ENCODE measurements at regions not wholly inside any gene's neighbourhood (a gene's known extent, or its start where the extent isn't known, plus 50 kb on each side); places are given as distances from the start of the nearest gene placed in this dataset.
A peak's percentile ranks its signal among the peaks of the same experiment; 100 is the strongest.

DNA sequence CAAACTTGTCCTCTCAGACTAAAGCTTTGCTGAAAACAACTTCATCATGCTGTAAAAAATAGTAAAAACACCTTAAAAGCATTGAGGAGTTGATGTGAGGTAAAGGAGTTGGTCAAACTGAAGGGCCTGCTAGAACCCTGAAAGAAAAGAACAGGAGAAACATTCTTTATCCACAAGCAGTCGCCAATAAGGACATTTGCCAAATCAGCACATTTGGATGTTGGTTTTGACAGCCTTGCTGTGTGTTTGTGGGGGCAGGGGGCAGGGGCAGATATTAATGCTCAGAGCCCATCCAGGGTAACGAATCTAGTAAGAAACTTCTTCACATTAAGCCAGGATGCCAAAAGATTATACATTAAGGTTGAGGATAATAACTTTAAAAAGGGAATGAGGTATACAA is 399.9 kb upstream of the ZFHX3 start:
- Mint-ChIP-seq H3K36me3 (ENCODE audit: low read depth) (peaks cover 15% of the 10 kb centered on the region; the same call in 2 of the 3 replicates), H3K9me3 (peaks cover 21% of the 10 kb centered on the region; the same call in 2 of the 3 replicates), H3K27me3 (ENCODE audit: insufficient read depth, low read depth, poor library complexity) (peaks cover 2% of the 10 kb centered on the region), H3K4me3 (no peak overlapping the region), H3K27ac (no peak overlapping the region), H3K4me1 (no peaks in the 10 kb centered on the region)
- Histone ChIP-seq H3K4me3 (no peak overlapping the region), H3K4me2 (no peak overlapping the region), H3F3A (replicated peaks; ENCODE audit: low read depth) (no peaks in the 10 kb centered on the region), H3K9me2 (ENCODE audit: insufficient read depth) (no peaks in the 10 kb centered on the region), H3K27me3 (ENCODE audit: insufficient read depth) (no peaks in the 10 kb centered on the region), H3K4me1 (ENCODE audit: insufficient read depth) (no peaks in the 10 kb centered on the region), H2AFZ (0 out of 2 replicates have a peak overlapping the region, but pooled peaks have one; percentile 64), H3K27ac (ENCODE audit: low read depth) (no peak overlapping the region), H3K79me2 (replicated peaks; ENCODE audit: insufficient read depth) (no peaks in the 10 kb centered on the region), H4K20me1 (replicated peaks; ENCODE audit: insufficient read depth) (no peaks in the 10 kb centered on the region), H3K36me3 (ENCODE audit: insufficient read depth) (peaks cover 7% of the 10 kb centered on the region; the same call in 1 of the 2 replicates)
- DNase-seq (ENCODE audit: low spot score), result no peak
- TF ChIP-seq JUNB (IDR thresholded peaks at IDR 0.05; ENCODE audit: unreplicated experiment), result no peak
- TF ChIP-seq, protein P1, sequence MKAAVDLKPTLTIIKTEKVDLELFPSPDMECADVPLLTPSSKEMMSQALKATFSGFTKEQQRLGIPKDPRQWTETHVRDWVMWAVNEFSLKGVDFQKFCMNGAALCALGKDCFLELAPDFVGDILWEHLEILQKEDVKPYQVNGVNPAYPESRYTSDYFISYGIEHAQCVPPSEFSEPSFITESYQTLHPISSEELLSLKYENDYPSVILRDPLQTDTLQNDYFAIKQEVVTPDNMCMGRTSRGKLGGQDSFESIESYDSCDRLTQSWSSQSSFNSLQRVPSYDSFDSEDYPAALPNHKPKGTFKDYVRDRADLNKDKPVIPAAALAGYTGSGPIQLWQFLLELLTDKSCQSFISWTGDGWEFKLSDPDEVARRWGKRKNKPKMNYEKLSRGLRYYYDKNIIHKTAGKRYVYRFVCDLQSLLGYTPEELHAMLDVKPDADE (IDR thresholded peaks at IDR 0.05), result no peak
- TF ChIP-seq CREB1 (CRISPR knock-in tag; IDR thresholded peaks at IDR 0.05; ENCODE audit: low read depth), result no peak
- TF ChIP-seq, protein P2, sequence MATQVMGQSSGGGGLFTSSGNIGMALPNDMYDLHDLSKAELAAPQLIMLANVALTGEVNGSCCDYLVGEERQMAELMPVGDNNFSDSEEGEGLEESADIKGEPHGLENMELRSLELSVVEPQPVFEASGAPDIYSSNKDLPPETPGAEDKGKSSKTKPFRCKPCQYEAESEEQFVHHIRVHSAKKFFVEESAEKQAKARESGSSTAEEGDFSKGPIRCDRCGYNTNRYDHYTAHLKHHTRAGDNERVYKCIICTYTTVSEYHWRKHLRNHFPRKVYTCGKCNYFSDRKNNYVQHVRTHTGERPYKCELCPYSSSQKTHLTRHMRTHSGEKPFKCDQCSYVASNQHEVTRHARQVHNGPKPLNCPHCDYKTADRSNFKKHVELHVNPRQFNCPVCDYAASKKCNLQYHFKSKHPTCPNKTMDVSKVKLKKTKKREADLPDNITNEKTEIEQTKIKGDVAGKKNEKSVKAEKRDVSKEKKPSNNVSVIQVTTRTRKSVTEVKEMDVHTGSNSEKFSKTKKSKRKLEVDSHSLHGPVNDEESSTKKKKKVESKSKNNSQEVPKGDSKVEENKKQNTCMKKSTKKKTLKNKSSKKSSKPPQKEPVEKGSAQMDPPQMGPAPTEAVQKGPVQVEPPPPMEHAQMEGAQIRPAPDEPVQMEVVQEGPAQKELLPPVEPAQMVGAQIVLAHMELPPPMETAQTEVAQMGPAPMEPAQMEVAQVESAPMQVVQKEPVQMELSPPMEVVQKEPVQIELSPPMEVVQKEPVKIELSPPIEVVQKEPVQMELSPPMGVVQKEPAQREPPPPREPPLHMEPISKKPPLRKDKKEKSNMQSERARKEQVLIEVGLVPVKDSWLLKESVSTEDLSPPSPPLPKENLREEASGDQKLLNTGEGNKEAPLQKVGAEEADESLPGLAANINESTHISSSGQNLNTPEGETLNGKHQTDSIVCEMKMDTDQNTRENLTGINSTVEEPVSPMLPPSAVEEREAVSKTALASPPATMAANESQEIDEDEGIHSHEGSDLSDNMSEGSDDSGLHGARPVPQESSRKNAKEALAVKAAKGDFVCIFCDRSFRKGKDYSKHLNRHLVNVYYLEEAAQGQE (IDR thresholded peaks at IDR 0.05; ENCODE audit: unreplicated experiment), result no peak
- TF ChIP-seq ZNF331 (CRISPR knock-in tag; IDR thresholded peaks at IDR 0.05; ENCODE audit: low read depth), result no peak
- no peak for TF ChIP-seq ZNF114 (CRISPR knock-in tag; IDR thresholded peaks at IDR 0.05)
- no peak for TF ChIP-seq NANOG (IDR thresholded peaks at IDR 0.05; ENCODE audit: borderline replicate concordance)
- TF ChIP-seq EZH2 (IDR thresholded peaks at IDR 0.05; ENCODE audit: low read depth, unreplicated experiment), result no peak
- TF ChIP-seq, protein P3, sequence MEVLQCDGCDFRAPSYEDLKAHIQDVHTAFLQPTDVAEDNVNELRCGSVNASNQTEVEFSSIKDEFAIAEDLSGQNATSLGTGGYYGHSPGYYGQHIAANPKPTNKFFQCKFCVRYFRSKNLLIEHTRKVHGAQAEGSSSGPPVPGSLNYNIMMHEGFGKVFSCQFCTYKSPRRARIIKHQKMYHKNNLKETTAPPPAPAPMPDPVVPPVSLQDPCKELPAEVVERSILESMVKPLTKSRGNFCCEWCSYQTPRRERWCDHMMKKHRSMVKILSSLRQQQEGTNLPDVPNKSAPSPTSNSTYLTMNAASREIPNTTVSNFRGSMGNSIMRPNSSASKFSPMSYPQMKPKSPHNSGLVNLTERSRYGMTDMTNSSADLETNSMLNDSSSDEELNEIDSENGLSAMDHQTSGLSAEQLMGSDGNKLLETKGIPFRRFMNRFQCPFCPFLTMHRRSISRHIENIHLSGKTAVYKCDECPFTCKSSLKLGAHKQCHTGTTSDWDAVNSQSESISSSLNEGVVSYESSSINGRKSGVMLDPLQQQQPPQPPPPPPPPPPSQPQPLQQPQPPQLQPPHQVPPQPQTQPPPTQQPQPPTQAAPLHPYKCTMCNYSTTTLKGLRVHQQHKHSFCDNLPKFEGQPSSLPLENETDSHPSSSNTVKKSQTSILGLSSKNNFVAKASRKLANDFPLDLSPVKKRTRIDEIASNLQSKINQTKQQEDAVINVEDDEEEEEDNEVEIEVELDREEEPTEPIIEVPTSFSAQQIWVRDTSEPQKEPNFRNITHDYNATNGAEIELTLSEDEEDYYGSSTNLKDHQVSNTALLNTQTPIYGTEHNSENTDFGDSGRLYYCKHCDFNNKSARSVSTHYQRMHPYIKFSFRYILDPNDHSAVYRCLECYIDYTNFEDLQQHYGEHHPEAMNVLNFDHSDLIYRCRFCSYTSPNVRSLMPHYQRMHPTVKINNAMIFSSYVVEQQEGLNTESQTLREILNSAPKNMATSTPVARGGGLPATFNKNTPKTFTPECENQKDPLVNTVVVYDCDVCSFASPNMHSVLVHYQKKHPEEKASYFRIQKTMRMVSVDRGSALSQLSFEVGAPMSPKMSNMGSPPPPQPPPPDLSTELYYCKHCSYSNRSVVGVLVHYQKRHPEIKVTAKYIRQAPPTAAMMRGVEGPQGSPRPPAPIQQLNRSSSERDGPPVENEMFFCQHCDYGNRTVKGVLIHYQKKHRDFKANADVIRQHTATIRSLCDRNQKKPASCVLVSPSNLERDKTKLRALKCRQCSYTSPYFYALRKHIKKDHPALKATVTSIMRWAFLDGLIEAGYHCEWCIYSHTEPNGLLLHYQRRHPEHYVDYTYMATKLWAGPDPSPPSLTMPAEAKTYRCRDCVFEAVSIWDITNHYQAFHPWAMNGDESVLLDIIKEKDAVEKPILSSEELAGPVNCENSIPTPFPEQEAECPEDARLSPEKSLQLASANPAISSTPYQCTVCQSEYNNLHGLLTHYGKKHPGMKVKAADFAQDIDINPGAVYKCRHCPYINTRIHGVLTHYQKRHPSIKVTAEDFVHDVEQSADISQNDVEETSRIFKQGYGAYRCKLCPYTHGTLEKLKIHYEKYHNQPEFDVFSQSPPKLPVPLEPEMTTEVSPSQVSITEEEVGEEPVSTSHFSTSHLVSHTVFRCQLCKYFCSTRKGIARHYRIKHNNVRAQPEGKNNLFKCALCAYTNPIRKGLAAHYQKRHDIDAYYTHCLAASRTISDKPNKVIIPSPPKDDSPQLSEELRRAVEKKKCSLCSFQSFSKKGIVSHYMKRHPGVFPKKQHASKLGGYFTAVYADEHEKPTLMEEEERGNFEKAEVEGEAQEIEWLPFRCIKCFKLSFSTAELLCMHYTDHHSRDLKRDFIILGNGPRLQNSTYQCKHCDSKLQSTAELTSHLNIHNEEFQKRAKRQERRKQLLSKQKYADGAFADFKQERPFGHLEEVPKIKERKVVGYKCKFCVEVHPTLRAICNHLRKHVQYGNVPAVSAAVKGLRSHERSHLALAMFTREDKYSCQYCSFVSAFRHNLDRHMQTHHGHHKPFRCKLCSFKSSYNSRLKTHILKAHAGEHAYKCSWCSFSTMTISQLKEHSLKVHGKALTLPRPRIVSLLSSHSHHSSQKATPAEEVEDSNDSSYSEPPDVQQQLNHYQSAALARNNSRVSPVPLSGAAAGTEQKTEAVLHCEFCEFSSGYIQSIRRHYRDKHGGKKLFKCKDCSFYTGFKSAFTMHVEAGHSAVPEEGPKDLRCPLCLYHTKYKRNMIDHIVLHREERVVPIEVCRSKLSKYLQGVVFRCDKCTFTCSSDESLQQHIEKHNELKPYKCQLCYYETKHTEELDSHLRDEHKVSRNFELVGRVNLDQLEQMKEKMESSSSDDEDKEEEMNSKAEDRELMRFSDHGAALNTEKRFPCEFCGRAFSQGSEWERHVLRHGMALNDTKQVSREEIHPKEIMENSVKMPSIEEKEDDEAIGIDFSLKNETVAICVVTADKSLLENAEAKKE (CRISPR knock-in tag; IDR thresholded peaks at IDR 0.05), result no peak
- TF ChIP-seq EZH2phosphoT487 (IDR thresholded peaks at IDR 0.05; ENCODE audit: unreplicated experiment), result no peak
- TF ChIP-seq, protein P4, sequence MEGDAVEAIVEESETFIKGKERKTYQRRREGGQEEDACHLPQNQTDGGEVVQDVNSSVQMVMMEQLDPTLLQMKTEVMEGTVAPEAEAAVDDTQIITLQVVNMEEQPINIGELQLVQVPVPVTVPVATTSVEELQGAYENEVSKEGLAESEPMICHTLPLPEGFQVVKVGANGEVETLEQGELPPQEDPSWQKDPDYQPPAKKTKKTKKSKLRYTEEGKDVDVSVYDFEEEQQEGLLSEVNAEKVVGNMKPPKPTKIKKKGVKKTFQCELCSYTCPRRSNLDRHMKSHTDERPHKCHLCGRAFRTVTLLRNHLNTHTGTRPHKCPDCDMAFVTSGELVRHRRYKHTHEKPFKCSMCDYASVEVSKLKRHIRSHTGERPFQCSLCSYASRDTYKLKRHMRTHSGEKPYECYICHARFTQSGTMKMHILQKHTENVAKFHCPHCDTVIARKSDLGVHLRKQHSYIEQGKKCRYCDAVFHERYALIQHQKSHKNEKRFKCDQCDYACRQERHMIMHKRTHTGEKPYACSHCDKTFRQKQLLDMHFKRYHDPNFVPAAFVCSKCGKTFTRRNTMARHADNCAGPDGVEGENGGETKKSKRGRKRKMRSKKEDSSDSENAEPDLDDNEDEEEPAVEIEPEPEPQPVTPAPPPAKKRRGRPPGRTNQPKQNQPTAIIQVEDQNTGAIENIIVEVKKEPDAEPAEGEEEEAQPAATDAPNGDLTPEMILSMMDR (conservative IDR thresholded peaks at IDR 0.05; ENCODE audit: low read depth in 2 of 2), result no peak
- no peak for TF ChIP-seq POLR2AphosphoS5 (IDR thresholded peaks at IDR 0.05; ENCODE audit: low read depth)
- TF ChIP-seq STAT1 (IDR thresholded peaks at IDR 0.05; ENCODE audit: unreplicated experiment), result no peak
- no peak for ATAC-seq
